Keratinocyte (primary cell): ENCODE measurements at regions not wholly inside any gene's neighbourhood (a gene's known extent, or its start where the extent isn't known, plus 50 kb on each side); places are given as distances from the start of the nearest gene placed in this dataset.

ENCODE experiments used
- DNase-seq: peaks from one replicate; pipeline ENCODE4 v3.0.0-alpha.2; 2011; ENCODE audit warnings: low read depth, missing footprints, low spot score
- FAIRE-seq: peaks from 2 replicates; lab custom pipeline; 2011; peaks lifted over from hg19 to GRCh38; lab: Jason Lieb, UNC
- H2AFZ ChIP-seq: 2 replicates; pipeline ENCODE4 v1.6.0; 2012; ENCODE audit warnings: low read length, control low read depth, inconsistent platforms; ENCODE audit not compliant: control insufficient read depth
- H3K27ac ChIP-seq: 2 replicates; pipeline ENCODE4 v1.5.1; 2011; ENCODE audit warnings: low read length; ENCODE audit not compliant: control insufficient read depth, insufficient read depth
- H3K27me3 ChIP-seq: 3 replicates; pipeline ENCODE4 v1.6.0; 2011; ENCODE audit warnings: low read length; ENCODE audit not compliant: control insufficient read depth, insufficient read depth; ENCODE audit errors: extremely low read depth
- H3K36me3 ChIP-seq, 2 experiments: 2 replicates in 1 of 2; 3 replicates in 1 of 2; pipeline ENCODE4 v1.5.1; 2011; ENCODE audit warnings: low read length in 2 of 2, mild to moderate bottlenecking in 1 of 2; ENCODE audit not compliant: control insufficient read depth in 2 of 2, insufficient read depth in 2 of 2; ENCODE audit errors: extremely low read depth in 1 of 2
- H3K4me1 ChIP-seq: 3 replicates; pipeline ENCODE4 v1.5.1; 2011; ENCODE audit warnings: low read length; ENCODE audit not compliant: control insufficient read depth, insufficient read depth; ENCODE audit errors: extremely low read depth
- H3K4me2 ChIP-seq: 3 replicates; pipeline ENCODE4 v1.6.0; 2011; ENCODE audit warnings: low read depth, low read length; ENCODE audit not compliant: control insufficient read depth, insufficient read depth; ENCODE audit errors: extremely low read depth
- H3K4me3 ChIP-seq, 3 experiments: fragments of 200-600 bp in 1 of 3; sonication (generic) in 1 of 3; 2 replicates in 2 of 3; 3 replicates in 1 of 3; pipeline ENCODE4 v1.5.1; 2011 to 2016; ENCODE audit warnings: low read length in 3 of 3, mild to moderate bottlenecking in 3 of 3, control low read depth in 2 of 3, inconsistent platforms in 1 of 3, low read depth in 1 of 3, mixed read lengths in 1 of 3, mixed run types in 1 of 3, moderate library complexity in 1 of 3; ENCODE audit not compliant: control insufficient read depth in 2 of 3, insufficient read depth in 2 of 3; ENCODE audit errors: extremely low read depth in 1 of 3
- H3K79me2 ChIP-seq: 2 replicates; pipeline ENCODE4 v1.6.0; 2012; ENCODE audit warnings: low read length; ENCODE audit not compliant: control insufficient read depth, insufficient read depth
- H3K9ac ChIP-seq: 3 replicates; pipeline ENCODE4 v1.6.0; 2011; ENCODE audit warnings: low read length; ENCODE audit not compliant: control insufficient read depth, insufficient read depth; ENCODE audit errors: extremely low read depth
- H3K9me1 ChIP-seq: 3 replicates; pipeline ENCODE4 v1.6.0; 2011; ENCODE audit warnings: low read length; ENCODE audit not compliant: control insufficient read depth, insufficient read depth; ENCODE audit errors: extremely low read depth
- H3K9me3 ChIP-seq: 2 replicates; pipeline ENCODE4 v1.5.1; 2012; ENCODE audit warnings: low read depth, low read length; ENCODE audit not compliant: control insufficient read depth
- H4K20me1 ChIP-seq: 3 replicates; pipeline ENCODE4 v1.6.0; 2011; ENCODE audit warnings: low read length; ENCODE audit not compliant: control insufficient read depth, insufficient read depth; ENCODE audit errors: extremely low read depth
- CTCF ChIP-seq, 3 experiments: IDR thresholded peaks in 1 of 3; conservative IDR thresholded peaks in 1 of 3; optimal IDR thresholded peaks in 1 of 3; 2 replicates in 2 of 3; 3 replicates in 1 of 3; pipeline versions ENCODE3 to v1.5.1; 2011; ENCODE audit warnings: low read length in 3 of 3, mild to moderate bottlenecking in 3 of 3, moderate library complexity in 2 of 3, control low read depth in 1 of 3, inconsistent platforms in 1 of 3; ENCODE audit not compliant: insufficient read depth in 2 of 3; ENCODE audit errors: extremely low read depth in 1 of 3
- EZH2 ChIP-seq: IDR thresholded peaks from one replicate; pipeline ENCODE4 v1.6.1; 2012; ENCODE audit warnings: inconsistent platforms, mild to moderate bottlenecking, low read length, moderate library complexity
- dilution Hi-C: fragments of 300-500 bp; cut with MboI; formaldehyde crosslinking; loops from one replicate; pipeline ENCODE4 v1.7.0; 2020; ENCODE audit warnings: low sequenced_read_pairs; ENCODE audit not compliant: extremely low pct_ligation_motif_present

GRCh38 chr4:83723609-83724008, 187.7 kb downstream of the GPAT3 start:
- FAIRE-seq = no peak
- no peaks in the 10 kb centered on the region for H3K4me1 ChIP-seq

GRCh38 chr4:83722730-83723269, 186.9 kb downstream of the GPAT3 start:
- H3K4me3 ChIP-seq = no peak overlapping the region
- H3K4me1 ChIP-seq = no peaks in the 10 kb centered on the region
- H3K79me2 ChIP-seq = no peaks in the 10 kb centered on the region
- H4K20me1 ChIP-seq = no peaks in the 10 kb centered on the region
- TF ChIP-seq CTCF (optimal IDR thresholded peaks at IDR 0.05 in 1 of 3, IDR thresholded peaks at IDR 0.05 in 1 of 3, conservative IDR thresholded peaks at IDR 0.05 in 1 of 3; ENCODE audit: extremely low read depth in 1 of 3, insufficient read depth in 2 of 3, low read length in 3 of 3) (no peak), EZH2 (no peak)
- H3K9me3 ChIP-seq = no peaks in the 10 kb centered on the region
- H3K9ac ChIP-seq = no peak overlapping the region
- H3K27me3 ChIP-seq = peaks cover 12% of the 10 kb centered on the region
- no peaks in the 10 kb centered on the region for H3K9me1 ChIP-seq
- no peak for FAIRE-seq
- H2AFZ ChIP-seq = no peak overlapping the region
- no peak overlapping the region for H3K27ac ChIP-seq
- no peak overlapping the region for H3K4me2 ChIP-seq
- dilution Hi-C loops = no loop called here
- no peak for DNase-seq
- H3K36me3 ChIP-seq = no peaks in the 10 kb centered on the region

More at GRCh38 chr4:83723609-83724008, 187.7 kb downstream of the GPAT3 start:
- Histone ChIP-seq H3K27me3 (peaks cover 12% of the 10 kb centered on the region), H2AFZ (no peak overlapping the region), H3K9ac (no peak overlapping the region), H4K20me1 (no peaks in the 10 kb centered on the region), H3K79me2 (no peaks in the 10 kb centered on the region), H3K9me3 (no peaks in the 10 kb centered on the region), H3K27ac (no peak overlapping the region), H3K4me2 (no peak overlapping the region), H3K4me3 (no peak overlapping the region), H3K9me1 (no peaks in the 10 kb centered on the region), H3K36me3 (no peaks in the 10 kb centered on the region)
- no peak for DNase-seq
- dilution Hi-C loops = no loop called here
- TF ChIP-seq CTCF (optimal IDR thresholded peaks at IDR 0.05 in 1 of 3, IDR thresholded peaks at IDR 0.05 in 1 of 3, conservative IDR thresholded peaks at IDR 0.05 in 1 of 3; ENCODE audit: extremely low read depth in 1 of 3, insufficient read depth in 2 of 3, low read length in 3 of 3) (no peak), EZH2 (no peak)
